Posterior vena cava (tissue), 2 donors: ENCODE measurements at regions not wholly inside any gene's neighbourhood (a gene's known extent, or its start where the extent isn't known, plus 50 kb on each side); places are given as distances from the start of the nearest gene placed in this dataset.
"Not testable (repeated sequence)": the region's sequence is repeated elsewhere in the genome, so short reads cannot be mapped to it uniquely, and the experiment has no call there.

Experiments
- DNase-seq: peaks from one replicate; pipeline ENCODE4 v3.0.0-alpha.2; 2020; ENCODE audit warnings: low spot score
- intact Hi-C, 2 donors: fragments of 100-400 bp; cut with DNase I; formaldehyde crosslinking; loops; one replicate each; pipeline versions ENCODE4 v1.14.1 to v1.14.2; 2022 to 2023
- donor health status: DM: yes; HTN: yes; CAD: no.
- donor health status: DM: yes; HTN: yes; CAD: no.

GRCh38 chr11:71782229-71782861 is 50.7 kb upstream of the DEFB108B start:
- intact Hi-C loops, DNase-seq: not testable (repeated sequence)

DNA sequence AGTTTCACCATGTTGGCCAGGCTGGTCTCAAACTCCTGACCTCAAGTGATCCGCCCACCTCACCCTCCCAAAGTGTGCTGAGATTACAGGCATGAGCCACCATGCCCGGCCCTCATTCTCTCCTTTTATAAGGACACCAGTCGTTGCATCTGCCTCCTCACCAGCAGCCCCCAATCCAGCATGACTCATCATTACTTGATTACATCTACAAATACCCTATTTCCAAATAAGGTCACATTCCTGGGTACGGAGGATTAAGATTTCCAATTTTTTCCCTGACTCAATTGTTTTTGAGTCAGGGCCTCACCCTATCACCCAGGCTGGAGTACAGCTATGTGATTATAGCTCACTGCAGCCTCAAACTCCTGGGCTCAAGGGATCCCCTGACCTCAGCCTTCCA is 49.8 kb upstream of the DEFB108B start:
- intact Hi-C loops, DNase-seq: not testable (repeated sequence)
